H9 (cell line): ENCODE measurements at regions not wholly inside any gene's neighbourhood (a gene's known extent, or its start where the extent isn't known, plus 50 kb on each side); places are given as distances from the start of the nearest gene placed in this dataset.
"Not testable (repeated sequence)": the region's sequence is repeated elsewhere in the genome, so short reads cannot be mapped to it uniquely, and the experiment has no call there.

Experiments used
- DNase-seq: peaks from one replicate; pipeline ENCODE4 v3.0.0-alpha.2; 2017
- H2AFZ ChIP-seq: one replicate; pipeline ENCODE4 v1.6.1; 2013; ENCODE audit warnings: mild to moderate bottlenecking, low read length, control low read depth, moderate library complexity
- H2AK5ac ChIP-seq: 2 replicates; pipeline ENCODE4 v1.6.1; 2013; ENCODE audit warnings: low read length, control low read depth, mixed read lengths; ENCODE audit not compliant: insufficient read length
- H2BK120ac ChIP-seq: one replicate; pipeline ENCODE4 v1.6.1; 2013; ENCODE audit warnings: low read depth, mild to moderate bottlenecking, low read length, control low read depth, inconsistent platforms; ENCODE audit not compliant: poor library complexity, severe bottlenecking
- H2BK12ac ChIP-seq: 2 replicates; pipeline ENCODE4 v1.6.1; 2013; ENCODE audit warnings: low read length, control low read depth, mixed read lengths, low read depth; ENCODE audit not compliant: insufficient read length
- H2BK15ac ChIP-seq: 2 replicates; pipeline ENCODE4 v1.6.1; 2013; ENCODE audit warnings: low read depth, low read length, control low read depth
- H2BK20ac ChIP-seq: one replicate; pipeline ENCODE4 v1.6.1; 2013; ENCODE audit warnings: low read depth, mild to moderate bottlenecking, low read length, control low read depth, inconsistent platforms; ENCODE audit not compliant: poor library complexity, severe bottlenecking
- H2BK5ac ChIP-seq: 2 replicates; pipeline ENCODE4 v1.6.1; 2013; ENCODE audit warnings: low read length, control low read depth, mixed read lengths; ENCODE audit not compliant: insufficient read length
- H3K14ac ChIP-seq: 2 replicates; pipeline ENCODE4 v1.6.1; 2013; ENCODE audit warnings: low read length, control low read depth; ENCODE audit not compliant: insufficient read depth
- H3K18ac ChIP-seq: 2 replicates; pipeline ENCODE4 v1.6.1; 2013; ENCODE audit warnings: low read depth, mild to moderate bottlenecking, mixed read lengths, low read length, control low read depth; ENCODE audit not compliant: insufficient read length
- H3K23ac ChIP-seq: 2 replicates; pipeline ENCODE4 v1.6.1; 2013; ENCODE audit warnings: low read length, control low read depth, mixed read lengths, low read depth; ENCODE audit not compliant: insufficient read length
- H3K23me2 ChIP-seq: 2 replicates; pipeline ENCODE4 v1.6.1; 2013; ENCODE audit warnings: low read depth, mild to moderate bottlenecking, mixed read lengths, low read length, control low read depth; ENCODE audit not compliant: insufficient read length, poor library complexity, severe bottlenecking
- H3K27ac ChIP-seq: 2 replicates; pipeline ENCODE4 v1.5.1; 2013; ENCODE audit warnings: low read length, control low read depth, mixed read lengths, low read depth; ENCODE audit not compliant: insufficient read length
- H3K27me3 ChIP-seq: 2 replicates; pipeline ENCODE4 v1.6.1; 2013; ENCODE audit warnings: low read length, control low read depth, inconsistent platforms; ENCODE audit not compliant: insufficient read depth
- H3K4ac ChIP-seq: 2 replicates; pipeline ENCODE4 v1.6.1; 2013; ENCODE audit warnings: low read depth, mild to moderate bottlenecking, control low read depth, inconsistent platforms, low read length, moderate library complexity
- H3K4me1 ChIP-seq: 2 replicates; pipeline ENCODE4 v1.6.1; 2013; ENCODE audit warnings: low read length, control low read depth, inconsistent platforms; ENCODE audit not compliant: insufficient read depth
- H3K4me2 ChIP-seq: 2 replicates; pipeline ENCODE4 v1.6.1; 2013; ENCODE audit warnings: low read length, control low read depth, mixed read lengths; ENCODE audit not compliant: insufficient read length, insufficient read depth
- H3K56ac ChIP-seq: 2 replicates; pipeline ENCODE4 v1.6.1; 2013; ENCODE audit warnings: low read depth, mild to moderate bottlenecking, mixed read lengths, low read length, control low read depth; ENCODE audit not compliant: insufficient read length
- H3K79me1 ChIP-seq: 2 replicates; pipeline ENCODE4 v1.6.1; 2013; ENCODE audit warnings: low read depth, mild to moderate bottlenecking, moderate library complexity, low read length, control low read depth, inconsistent platforms; ENCODE audit not compliant: insufficient read depth, poor library complexity, severe bottlenecking
- H3K79me2 ChIP-seq: 2 replicates; pipeline ENCODE4 v1.6.1; 2013; ENCODE audit warnings: low read length, control low read depth, inconsistent platforms; ENCODE audit not compliant: insufficient read depth
- H3K9ac ChIP-seq: 2 replicates; pipeline ENCODE4 v1.6.1; 2013; ENCODE audit warnings: low read length, control low read depth, mixed read lengths; ENCODE audit not compliant: insufficient read length; ENCODE audit errors: extremely low read depth
- H3K9me3 ChIP-seq: one replicate; pipeline ENCODE4 v1.6.1; 2013; ENCODE audit warnings: low read depth, low read length, inconsistent platforms; ENCODE audit not compliant: control insufficient read depth
- H3T11ph ChIP-seq: one replicate; pipeline ENCODE4 v1.6.1; 2013; ENCODE audit warnings: mild to moderate bottlenecking, low read length, control low read depth, inconsistent platforms
- H4K20me1 ChIP-seq: one replicate; pipeline ENCODE4 v1.6.1; 2013; ENCODE audit not compliant: control insufficient read depth, insufficient read length, insufficient read depth
- H4K5ac ChIP-seq: 2 replicates; pipeline ENCODE4 v1.6.1; 2013; ENCODE audit warnings: low read depth, mild to moderate bottlenecking, mixed read lengths, low read length, control low read depth; ENCODE audit not compliant: insufficient read length
- H4K8ac ChIP-seq: replicated peaks from 2 replicates; pipeline ENCODE4 v1.6.1; 2013; ENCODE audit warnings: low read length, control low read depth, mixed read lengths, low read depth; ENCODE audit not compliant: insufficient read length
- H4K91ac ChIP-seq: 2 replicates; pipeline ENCODE4 v1.6.1; 2013; ENCODE audit warnings: low read depth, mild to moderate bottlenecking, moderate library complexity, mixed read lengths, low read length, control low read depth; ENCODE audit not compliant: insufficient read length
- H3K27ac Mint-ChIP-seq, 3 experiments: 2 replicates in 2 of 3; 3 replicates in 1 of 3; pipeline ENCODE4 v1.8.0; 2020 to 2021; ENCODE audit warnings: mixed read lengths in 3 of 3, mild to moderate bottlenecking in 1 of 3, moderate library complexity in 1 of 3
- H3K27me3 Mint-ChIP-seq: 2 replicates; pipeline ENCODE4 v1.8.0; 2021; ENCODE audit warnings: low read depth, mild to moderate bottlenecking, moderate library complexity, mixed read lengths
- H3K36me3 Mint-ChIP-seq, 3 experiments: 2 replicates in 2 of 3; 3 replicates in 1 of 3; pipeline ENCODE4 v1.8.0; 2020 to 2021; ENCODE audit warnings: low read depth in 3 of 3, mixed read lengths in 3 of 3; ENCODE audit not compliant: insufficient read depth in 1 of 3
- H3K4me1 Mint-ChIP-seq, 2 experiments: 2 replicates each; pipeline ENCODE4 v1.8.0; 2020; ENCODE audit warnings: mixed read lengths in 2 of 2
- H3K4me3 Mint-ChIP-seq, 2 experiments: 2 replicates in 1 of 2; 3 replicates in 1 of 2; pipeline ENCODE4 v1.8.0; 2020 to 2021; ENCODE audit warnings: mild to moderate bottlenecking in 2 of 2, mixed read lengths in 2 of 2, moderate library complexity in 1 of 2
- H3K9me3 Mint-ChIP-seq, 2 experiments: 2 replicates in 1 of 2; 3 replicates in 1 of 2; pipeline ENCODE4 v1.8.0; 2020; ENCODE audit warnings: mild to moderate bottlenecking in 2 of 2, mixed read lengths in 2 of 2, moderate library complexity in 1 of 2
- CTCF ChIP-seq: fragments of 200-600 bp; sonication (generic); conservative IDR thresholded peaks from 3 replicates; pipeline ENCODE4 v1.8.0; 2021; ENCODE audit warnings: antibody characterized with exemption, mild to moderate bottlenecking
- WGBS: extraction: QIAGEN DNeasy Blood & Tissue Kit; methylation state at CpG from one replicate; pipeline ENCODE4 v1.1.7; 2013; ENCODE audit warnings: missing lambda C conversion rate, low lambda C conversion rate, mixed read lengths; ENCODE audit not compliant: insufficient read length; ENCODE audit errors: extremely low coverage; 5-methylcytosine and 5-hydroxymethylcytosine counted together

- no peaks in the 10 kb centered on the region for H3K79me1 ChIP-seq
- no peak overlapping the region for H3K4ac ChIP-seq
- no peaks in the 10 kb centered on the region for H3K23me2 ChIP-seq
- no peak overlapping the region for H3K4me2 ChIP-seq
- H3K9me3 Mint-ChIP-seq, result peaks cover 51 to 66% of the 10 kb centered on the region in 2 experiments
- H3K27me3 ChIP-seq, result no peaks in the 10 kb centered on the region
- no peak overlapping the region for H3K27ac Mint-ChIP-seq
- H2AK5ac ChIP-seq, result no peak overlapping the region
- no peak overlapping the region for H4K5ac ChIP-seq
- no peak overlapping the region for H3K56ac ChIP-seq
- H3K4me1 ChIP-seq, result no peaks in the 10 kb centered on the region
- no peak overlapping the region for H3K18ac ChIP-seq
- no peak for TF ChIP-seq CTCF
- no peaks in the 10 kb centered on the region for H3K4me1 Mint-ChIP-seq
- no peak overlapping the region for H3K9ac ChIP-seq
- no peak overlapping the region for H2AFZ ChIP-seq
- WGBS, result no CpG with 5 or more reads among the region's 6 CpGs
- H2BK120ac ChIP-seq, result no peak overlapping the region
- H4K91ac ChIP-seq, result no peak overlapping the region
- H3K9me3 ChIP-seq, result peaks cover 48% of the 10 kb centered on the region
- peaks cover 7 to 14% (median 9%) of the 10 kb centered on the region in 3 experiments; a peak in 5 of 7 replicates for H3K36me3 Mint-ChIP-seq
- H2BK5ac ChIP-seq, result no peak overlapping the region
- H3K27ac ChIP-seq, result no peak overlapping the region
- H2BK15ac ChIP-seq, result no peak overlapping the region
- no peak overlapping the region for H2BK12ac ChIP-seq
- no peak overlapping the region for H4K8ac ChIP-seq
- H3K79me2 ChIP-seq, result no peaks in the 10 kb centered on the region
- H3K23ac ChIP-seq, result no peak overlapping the region
- H3K27me3 Mint-ChIP-seq, result no peaks in the 10 kb centered on the region; the same call in 1 of the 2 replicates
- no peak overlapping the region for H3K14ac ChIP-seq
- no peaks in the 10 kb centered on the region for H4K20me1 ChIP-seq
- no peak for DNase-seq
- H2BK20ac ChIP-seq, result no peak overlapping the region
- no peak overlapping the region for H3T11ph ChIP-seq
- H3K4me3 Mint-ChIP-seq, result no peak overlapping the region
Observed at GRCh38 chr14:105602799-105603793, 76.7 kb downstream of the TMEM121 start.

- H3K36me3 Mint-ChIP-seq, result peaks cover 7 to 13% (median 9%) of the 10 kb centered on the region in 3 experiments; a peak in 5 of 7 replicates
- peaks cover 48% of the 10 kb centered on the region for H3K9me3 ChIP-seq
- peaks cover 44 to 53% of the 10 kb centered on the region in 2 experiments for H3K9me3 Mint-ChIP-seq
Observed at GRCh38 chr14:105604531-105605463, 78.4 kb downstream of the TMEM121 start.

More at GRCh38 chr14:105604531-105605463, 78.4 kb downstream of the TMEM121 start:
- not testable (repeated sequence) for H4K8ac ChIP-seq, H2BK5ac ChIP-seq, H3K79me1 ChIP-seq, H3K23me2 ChIP-seq, H3K4ac ChIP-seq, H2BK12ac ChIP-seq, H3K79me2 ChIP-seq, H3K9ac ChIP-seq, H4K20me1 ChIP-seq, H3T11ph ChIP-seq, H2BK20ac ChIP-seq, H3K4me1 Mint-ChIP-seq, H3K4me3 Mint-ChIP-seq, H3K4me1 ChIP-seq, H3K56ac ChIP-seq, H4K91ac ChIP-seq, H3K14ac ChIP-seq, H3K4me2 ChIP-seq, H3K27me3 Mint-ChIP-seq, H4K5ac ChIP-seq, DNase-seq, H2AFZ ChIP-seq, H3K18ac ChIP-seq, H3K27me3 ChIP-seq, H3K23ac ChIP-seq, H2AK5ac ChIP-seq, H3K27ac ChIP-seq, H3K27ac Mint-ChIP-seq, H2BK15ac ChIP-seq, H2BK120ac ChIP-seq
- no CpG with 5 or more reads among the region's 32 CpGs for WGBS
